Ishikawa (cell line): ENCODE measurements at regions not wholly inside any gene's neighbourhood (a gene's known extent, or its start where the extent isn't known, plus 50 kb on each side); places are given as distances from the start of the nearest gene placed in this dataset.

ENCODE experiments used
- CEBPB ChIP-seq: IDR thresholded peaks from 2 replicates; pipeline ENCODE4 v1.6.1; 2012
- CREB1 ChIP-seq: IDR thresholded peaks from 2 replicates; pipeline ENCODE4 v1.6.1; 2012; ENCODE audit warnings: low read depth
- EGR1 ChIP-seq: IDR thresholded peaks from 2 replicates; pipeline ENCODE4 v1.6.1; 2012
- EP300 ChIP-seq: IDR thresholded peaks from 2 replicates; pipeline ENCODE4 v1.6.1; 2012; ENCODE audit warnings: borderline replicate concordance
- FOXM1 ChIP-seq: IDR thresholded peaks from 2 replicates; pipeline ENCODE4 v1.6.1; 2012; ENCODE audit warnings: low read depth, borderline replicate concordance
- NFIC ChIP-seq: IDR thresholded peaks from 2 replicates; pipeline ENCODE4 v1.6.1; 2012
- RAD21 ChIP-seq: IDR thresholded peaks from 2 replicates; pipeline ENCODE4 v1.6.1; 2012; ENCODE audit warnings: low read depth
- TAF1 ChIP-seq: IDR thresholded peaks from 2 replicates; pipeline ENCODE4 v1.6.1; 2012; ENCODE audit warnings: low read depth, mild to moderate bottlenecking
- TCF12 ChIP-seq: IDR thresholded peaks from 2 replicates; pipeline ENCODE4 v1.6.1; 2012; ENCODE audit warnings: low read depth
- TEAD4 ChIP-seq: IDR thresholded peaks from 2 replicates; pipeline ENCODE4 v1.6.1; 2012
- YY1 ChIP-seq: IDR thresholded peaks from 2 replicates; pipeline ENCODE4 v1.6.1; 2012; ENCODE audit warnings: low read depth
- ZBTB7A ChIP-seq: IDR thresholded peaks from 2 replicates; pipeline ENCODE4 v1.6.1; 2012; ENCODE audit warnings: low read depth
- TF ChIP-seq, protein P1 (sequence below): IDR thresholded peaks from 2 replicates; pipeline ENCODE4 v1.6.1; 2012
- TF ChIP-seq, protein P2 (sequence below): IDR thresholded peaks from 2 replicates; pipeline ENCODE4 v1.6.1; 2012
- TF ChIP-seq, protein P3 (sequence below): IDR thresholded peaks from 2 replicates; pipeline ENCODE4 v1.6.1; 2012; ENCODE audit warnings: low read depth, mild to moderate bottlenecking

DNA sequence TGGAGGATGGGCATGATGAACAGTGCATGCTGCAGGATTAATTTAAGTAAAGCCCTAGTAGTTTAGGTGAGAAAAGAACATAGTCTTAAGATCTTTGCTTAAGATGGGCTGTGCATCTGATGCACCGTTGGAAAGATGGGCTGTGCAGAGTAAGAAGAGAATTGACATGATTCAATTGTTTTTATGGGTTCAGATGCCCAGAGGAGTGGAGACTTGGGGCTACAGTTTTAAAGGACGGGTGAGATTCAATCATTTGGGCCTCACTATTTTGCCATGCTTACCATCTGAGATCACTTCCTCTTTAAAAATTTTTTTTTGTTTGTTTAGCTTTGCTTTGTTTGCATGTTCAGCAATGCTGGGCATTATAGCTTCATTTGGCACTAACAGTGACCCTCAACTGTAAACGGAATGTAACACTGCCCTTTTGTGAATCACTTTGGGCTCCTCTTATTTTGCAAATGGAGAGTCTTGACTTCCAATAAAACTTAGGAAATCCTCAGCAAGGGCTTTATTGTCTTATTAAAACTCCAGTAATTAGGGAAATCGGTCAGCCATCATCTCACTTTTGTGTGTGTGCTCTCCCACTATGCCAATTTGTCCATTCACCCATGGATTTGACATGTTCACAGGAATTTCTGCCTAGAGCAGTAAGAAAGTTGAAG lies 216.1 kb upstream of the TLL1 start:
- TF ChIP-seq EP300 (no peak), CREB1 (no peak), RAD21 (no peak), CEBPB (no peak), TCF12 (no peak)

DNA sequence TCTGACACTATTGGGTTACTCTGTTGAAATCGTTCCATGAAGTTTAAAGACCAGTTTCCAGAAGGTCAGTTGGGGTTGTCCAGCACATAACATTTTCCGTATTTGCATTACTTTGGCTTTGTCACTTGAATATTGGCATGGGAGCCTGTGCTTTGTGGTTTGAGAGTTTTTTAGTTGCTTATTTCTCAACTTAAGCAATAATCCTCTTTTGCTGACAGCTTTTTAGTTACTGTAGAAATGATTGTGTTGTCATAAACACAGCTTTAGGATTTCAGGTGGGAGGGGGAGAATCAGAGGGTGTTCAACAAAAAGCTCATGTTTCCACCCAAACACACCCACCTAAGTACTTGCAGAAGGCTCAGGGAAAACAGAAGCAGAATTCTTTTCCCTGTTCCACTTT lies 210.7 kb upstream of the TLL1 start:
- no peak for TF ChIP-seq EGR1
- TF ChIP-seq ZBTB7A = no peak
- TF ChIP-seq, protein P1, sequence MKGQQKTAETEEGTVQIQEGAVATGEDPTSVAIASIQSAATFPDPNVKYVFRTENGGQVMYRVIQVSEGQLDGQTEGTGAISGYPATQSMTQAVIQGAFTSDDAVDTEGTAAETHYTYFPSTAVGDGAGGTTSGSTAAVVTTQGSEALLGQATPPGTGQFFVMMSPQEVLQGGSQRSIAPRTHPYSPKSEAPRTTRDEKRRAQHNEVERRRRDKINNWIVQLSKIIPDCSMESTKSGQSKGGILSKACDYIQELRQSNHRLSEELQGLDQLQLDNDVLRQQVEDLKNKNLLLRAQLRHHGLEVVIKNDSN = no peak
- no peak for TF ChIP-seq FOXM1
- TF ChIP-seq, protein P2, sequence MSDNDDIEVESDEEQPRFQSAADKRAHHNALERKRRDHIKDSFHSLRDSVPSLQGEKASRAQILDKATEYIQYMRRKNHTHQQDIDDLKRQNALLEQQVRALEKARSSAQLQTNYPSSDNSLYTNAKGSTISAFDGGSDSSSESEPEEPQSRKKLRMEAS = no peak
- no peak for TF ChIP-seq EP300
- no peak for TF ChIP-seq CEBPB
- TF ChIP-seq TEAD4 = no peak
- no peak for TF ChIP-seq RAD21
- no peak for TF ChIP-seq TCF12
- TF ChIP-seq, protein P3, sequence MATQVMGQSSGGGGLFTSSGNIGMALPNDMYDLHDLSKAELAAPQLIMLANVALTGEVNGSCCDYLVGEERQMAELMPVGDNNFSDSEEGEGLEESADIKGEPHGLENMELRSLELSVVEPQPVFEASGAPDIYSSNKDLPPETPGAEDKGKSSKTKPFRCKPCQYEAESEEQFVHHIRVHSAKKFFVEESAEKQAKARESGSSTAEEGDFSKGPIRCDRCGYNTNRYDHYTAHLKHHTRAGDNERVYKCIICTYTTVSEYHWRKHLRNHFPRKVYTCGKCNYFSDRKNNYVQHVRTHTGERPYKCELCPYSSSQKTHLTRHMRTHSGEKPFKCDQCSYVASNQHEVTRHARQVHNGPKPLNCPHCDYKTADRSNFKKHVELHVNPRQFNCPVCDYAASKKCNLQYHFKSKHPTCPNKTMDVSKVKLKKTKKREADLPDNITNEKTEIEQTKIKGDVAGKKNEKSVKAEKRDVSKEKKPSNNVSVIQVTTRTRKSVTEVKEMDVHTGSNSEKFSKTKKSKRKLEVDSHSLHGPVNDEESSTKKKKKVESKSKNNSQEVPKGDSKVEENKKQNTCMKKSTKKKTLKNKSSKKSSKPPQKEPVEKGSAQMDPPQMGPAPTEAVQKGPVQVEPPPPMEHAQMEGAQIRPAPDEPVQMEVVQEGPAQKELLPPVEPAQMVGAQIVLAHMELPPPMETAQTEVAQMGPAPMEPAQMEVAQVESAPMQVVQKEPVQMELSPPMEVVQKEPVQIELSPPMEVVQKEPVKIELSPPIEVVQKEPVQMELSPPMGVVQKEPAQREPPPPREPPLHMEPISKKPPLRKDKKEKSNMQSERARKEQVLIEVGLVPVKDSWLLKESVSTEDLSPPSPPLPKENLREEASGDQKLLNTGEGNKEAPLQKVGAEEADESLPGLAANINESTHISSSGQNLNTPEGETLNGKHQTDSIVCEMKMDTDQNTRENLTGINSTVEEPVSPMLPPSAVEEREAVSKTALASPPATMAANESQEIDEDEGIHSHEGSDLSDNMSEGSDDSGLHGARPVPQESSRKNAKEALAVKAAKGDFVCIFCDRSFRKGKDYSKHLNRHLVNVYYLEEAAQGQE = no peak
- TF ChIP-seq NFIC = no peak
- no peak for TF ChIP-seq YY1

DNA sequence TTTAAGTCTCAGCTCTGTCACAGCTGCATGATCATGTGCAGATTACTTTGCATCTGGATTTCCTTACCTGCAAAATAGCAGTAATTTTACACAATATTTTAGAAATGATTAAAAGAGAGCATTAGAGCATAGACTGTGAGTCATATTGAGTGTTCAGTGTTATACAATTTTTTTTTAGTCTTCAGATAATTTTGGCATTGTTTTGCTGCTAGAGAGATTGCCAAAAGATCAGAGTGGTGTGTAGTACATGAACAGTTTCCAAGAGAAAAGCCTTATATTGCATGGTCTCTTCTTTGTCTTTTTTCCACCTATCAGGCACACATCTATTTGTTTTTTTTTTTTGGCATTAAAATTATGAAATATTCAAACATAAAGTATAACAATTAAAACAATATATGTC lies 209.6 kb upstream of the TLL1 start:
- TF ChIP-seq, protein P3 = no peak
- TF ChIP-seq YY1 = no peak
- TF ChIP-seq ZBTB7A = no peak
- TF ChIP-seq, protein P1 = no peak
- no peak for TF ChIP-seq TAF1
- TF ChIP-seq EGR1 = no peak
- TF ChIP-seq NFIC = no peak
- no peak for TF ChIP-seq CEBPB
- no peak for TF ChIP-seq FOXM1
- no peak for TF ChIP-seq RAD21
- TF ChIP-seq CREB1 = no peak
- TF ChIP-seq EP300 = no peak
- TF ChIP-seq, protein P2 = no peak
- no peak for TF ChIP-seq TEAD4
- no peak for TF ChIP-seq TCF12

DNA sequence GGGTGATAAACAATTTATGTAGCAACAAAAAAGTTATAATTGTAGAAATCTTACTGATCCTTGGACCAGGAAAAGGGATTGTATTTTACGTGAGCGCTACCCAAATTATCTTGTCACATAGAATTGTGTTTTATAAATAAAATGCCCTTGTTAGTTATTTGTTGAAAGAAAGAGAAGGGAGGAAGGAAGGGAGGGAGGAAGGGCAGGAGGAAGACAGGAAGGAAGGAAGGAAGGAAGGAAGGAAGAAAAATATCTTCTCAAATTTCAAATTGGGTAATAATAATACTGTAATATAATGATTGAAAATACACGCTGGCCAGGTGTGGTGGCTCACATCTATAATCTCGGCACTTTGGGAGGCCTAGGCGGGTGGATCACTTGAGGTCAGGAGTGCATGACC lies 206.2 kb upstream of the TLL1 start:
- TF ChIP-seq, protein P1 = no peak
- no peak for TF ChIP-seq CEBPB
- TF ChIP-seq CREB1 = no peak
- no peak for TF ChIP-seq EGR1
- no peak for TF ChIP-seq FOXM1
- TF ChIP-seq, protein P3 = no peak
- no peak for TF ChIP-seq TAF1
- no peak for TF ChIP-seq YY1
- TF ChIP-seq TEAD4 = no peak
- TF ChIP-seq, protein P2 = no peak
- no peak for TF ChIP-seq RAD21
- TF ChIP-seq EP300 = no peak
